HCT116 (cell line): ENCODE measurements at regions not wholly inside any gene's neighbourhood (a gene's known extent, or its start where the extent isn't known, plus 50 kb on each side); places are given as distances from the start of the nearest gene placed in this dataset.

Experiments used
- ATAC-seq: fragments of 200-7000 bp; cut with Tn5 transposase; 2 replicates; pipeline ENCODE4 v1.9.1; 2020; ENCODE audit warnings: mild to moderate bottlenecking, moderate library complexity
- BruUV-seq: library from RNA; stranded (reverse); fragments of 400-500 nt; replicated peaks from 2 replicates; lab custom pipeline; 2021; lab: Mats Ljungman, UMichigan
- CTCF ChIA-PET: fragments of 300-600 bp; sonication (Branson Sonifier 250); formaldehyde crosslinking; loops from one replicate; lab custom pipeline; 2021; ENCODE audit warnings: antibody characterized with exemption; lab: Charles Lee
- POLR2A ChIA-PET: fragments of 300-600, 350-600 bp; sonication (Branson Sonifier 250); formaldehyde crosslinking; loops from one replicate; lab custom pipeline; 2021; ENCODE audit warnings: antibody characterized with exemption; lab: Charles Lee
- RAD21 ChIA-PET, 2 experiments: fragments of 300-600 bp; sonication (Branson Sonifier 250); formaldehyde crosslinking; loops; one replicate each; lab custom pipeline; 2023; ENCODE audit warnings: low total read pairs in 2 of 2; ENCODE audit not compliant: uncharacterized antibody in 2 of 2, unreplicated experiment in 2 of 2, low non-redundant PET in 1 of 2; lab: Charles Lee
- DNase-seq: peaks from one replicate; pipeline ENCODE4 v3.0.0-alpha.2; 2010; ENCODE audit warnings: low read depth, low spot score
- H2AFZ ChIP-seq: fragments of 200-600 bp; shearing (Covaris generic), sonication (generic); 2 replicates; pipeline ENCODE4 v1.6.1; 2017; ENCODE audit warnings: low read depth, mixed run types, mixed read lengths, antibody characterized with exemption, low read length; ENCODE audit not compliant: poor library complexity, severe bottlenecking
- H3K27ac ChIP-seq: 2 replicates; pipeline ENCODE4 v1.5.1; 2012; ENCODE audit warnings: low read depth, low read length
- H3K27me3 ChIP-seq: fragments of 200-600 bp; sonication (generic); 2 replicates; pipeline ENCODE4 v1.6.1; 2016; ENCODE audit warnings: mixed run types, low read length, mixed read lengths; ENCODE audit not compliant: insufficient read depth
- H3K36me3 ChIP-seq, 2 experiments: fragments of 200-500 bp in 1 of 2; fragments of 200-600 bp in 1 of 2; sonication (Bioruptor generic) in 1 of 2; sonication (generic) in 1 of 2; 2 replicates each; pipeline versions ENCODE4 v1.5.1 to v1.6.1; 2014 to 2016; ENCODE audit warnings: low read length in 2 of 2, inconsistent platforms in 1 of 2, mixed read lengths in 1 of 2, mixed run types in 1 of 2; ENCODE audit not compliant: insufficient read depth in 2 of 2, control insufficient read depth in 1 of 2
- H3K4me1 ChIP-seq, 2 experiments: fragments of 200-600 bp in 1 of 2; sonication (generic) in 1 of 2; 2 replicates each; pipeline versions ENCODE4 v1.5.1 to v1.6.1; 2012 to 2017; ENCODE audit warnings: low read length in 2 of 2, inconsistent platforms in 1 of 2, mild to moderate bottlenecking in 1 of 2, mixed read lengths in 1 of 2, mixed run types in 1 of 2, moderate library complexity in 1 of 2; ENCODE audit not compliant: insufficient read depth in 2 of 2, control insufficient read depth in 1 of 2
- H3K4me2 ChIP-seq: fragments of 200-600 bp; sonication (generic); 2 replicates; pipeline ENCODE4 v1.6.1; 2017; ENCODE audit warnings: mixed run types, low read length, mixed read lengths
- H3K4me3 ChIP-seq, 2 experiments: fragments of 200-600 bp in 1 of 2; sonication (generic) in 1 of 2; replicated peaks in 1 of 2; 2 replicates each; pipeline ENCODE4 v1.5.1; 2011 to 2016; ENCODE audit warnings: low read length in 2 of 2, control low read depth in 1 of 2, low read depth in 1 of 2, mild to moderate bottlenecking in 1 of 2, mixed read lengths in 1 of 2, mixed run types in 1 of 2
- H3K79me2 ChIP-seq: fragments of 200-600 bp; sonication (generic); 2 replicates; pipeline ENCODE4 v1.6.1; 2017; ENCODE audit warnings: mild to moderate bottlenecking, mixed run types, low read length, moderate library complexity, mixed read lengths; ENCODE audit not compliant: insufficient read depth
- H3K9ac ChIP-seq: fragments of 200-600 bp; sonication (generic); 2 replicates; pipeline ENCODE4 v1.6.1; 2016; ENCODE audit warnings: low read length, mixed read lengths
- H3K9me2 ChIP-seq: fragments of 200-600 bp; sonication (generic), shearing (Covaris generic); 2 replicates; pipeline ENCODE4 v1.6.1; 2017; ENCODE audit warnings: mixed run types, mild to moderate bottlenecking, moderate library complexity; ENCODE audit not compliant: insufficient read depth
- H3K9me3 ChIP-seq, 2 experiments: fragments of 200-500 bp in 1 of 2; fragments of 200-600 bp in 1 of 2; sonication (Bioruptor generic) in 1 of 2; sonication (generic) in 1 of 2; 2 replicates each; pipeline ENCODE4 v1.6.1; 2014 to 2017; ENCODE audit warnings: low read length in 2 of 2, mixed read lengths in 2 of 2, inconsistent platforms in 1 of 2, low read depth in 1 of 2, mild to moderate bottlenecking in 1 of 2, mixed run types in 1 of 2, moderate library complexity in 1 of 2; ENCODE audit not compliant: control insufficient read depth in 1 of 2, insufficient read depth in 1 of 2
- H4K20me1 ChIP-seq: fragments of 200-600 bp; sonication (generic), shearing (Covaris generic); 2 replicates; pipeline ENCODE4 v1.6.1; 2017; ENCODE audit warnings: mixed run types, mild to moderate bottlenecking, moderate library complexity; ENCODE audit not compliant: insufficient read depth
- ELF1 ChIP-seq: IDR thresholded peaks from 2 replicates; pipeline ENCODE4 v1.6.1; 2012; ENCODE audit warnings: low read depth, borderline replicate concordance
- EZH2 ChIP-seq: fragments of 200-600 bp; sonication (generic); IDR thresholded peaks from 2 replicates; pipeline ENCODE4 v1.6.1; 2017; ENCODE audit warnings: antibody characterized with exemption, mixed run types
- YY1 ChIP-seq: IDR thresholded peaks from 2 replicates; pipeline ENCODE4 v1.6.1; 2011; ENCODE audit warnings: low read length, low read depth, moderate library complexity, mild to moderate bottlenecking; ENCODE audit not compliant: insufficient replicate concordance; ENCODE audit errors: extremely low read depth
- intact Hi-C: fragments of 100-400 bp; cut with micrococcal nuclease; formaldehyde crosslinking; loops from 2 replicates; pipeline ENCODE4 v1.10.0; 2022
- TF ChIP-seq, protein P1 (sequence below), 3 experiments: fragments of 200-600 bp in 1 of 3; sonication (generic) in 1 of 3; IDR thresholded peaks in 2 of 3; conservative IDR thresholded peaks in 1 of 3; 2 replicates each; pipeline ENCODE4 v1.5.1; 2012 to 2017; ENCODE audit warnings: low read depth in 2 of 3, low read length in 2 of 3, antibody characterized with exemption in 1 of 3, borderline replicate concordance in 1 of 3, control low read depth in 1 of 3, mild to moderate bottlenecking in 1 of 3, mixed read lengths in 1 of 3, mixed run types in 1 of 3, moderate library complexity in 1 of 3; ENCODE audit not compliant: insufficient read depth in 1 of 3
- TF ChIP-seq, protein P2 (sequence below): IDR thresholded peaks from 2 replicates; pipeline ENCODE4 v1.6.1; 2011; ENCODE audit warnings: mild to moderate bottlenecking, low read length, moderate library complexity; ENCODE audit not compliant: insufficient replicate concordance; ENCODE audit errors: extremely low read depth
- TF ChIP-seq, protein P3 (sequence below): IDR thresholded peaks from 2 replicates; pipeline ENCODE4 v1.6.1; 2012

DNA sequence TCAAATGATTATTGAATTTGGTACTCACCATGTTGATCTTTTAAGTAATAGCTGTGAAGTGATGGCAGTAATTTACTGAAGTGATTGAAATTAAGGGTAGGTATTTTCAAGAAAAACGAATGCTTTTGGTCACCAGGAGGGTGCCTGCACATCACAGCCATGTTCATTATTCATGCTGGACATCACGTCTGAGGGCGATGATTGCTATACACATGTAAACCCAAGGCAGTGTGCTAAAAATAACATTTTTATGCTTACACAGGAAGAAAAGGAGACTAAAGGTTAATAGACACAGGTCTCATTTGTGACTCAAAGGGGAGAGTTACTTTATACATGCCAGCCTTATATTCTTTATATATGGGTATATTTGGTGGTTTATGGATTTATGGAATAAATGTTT is 1146.0 kb downstream of the NLGN4X start:
- TF ChIP-seq EZH2: no peak
- TF ChIP-seq, protein P1, sequence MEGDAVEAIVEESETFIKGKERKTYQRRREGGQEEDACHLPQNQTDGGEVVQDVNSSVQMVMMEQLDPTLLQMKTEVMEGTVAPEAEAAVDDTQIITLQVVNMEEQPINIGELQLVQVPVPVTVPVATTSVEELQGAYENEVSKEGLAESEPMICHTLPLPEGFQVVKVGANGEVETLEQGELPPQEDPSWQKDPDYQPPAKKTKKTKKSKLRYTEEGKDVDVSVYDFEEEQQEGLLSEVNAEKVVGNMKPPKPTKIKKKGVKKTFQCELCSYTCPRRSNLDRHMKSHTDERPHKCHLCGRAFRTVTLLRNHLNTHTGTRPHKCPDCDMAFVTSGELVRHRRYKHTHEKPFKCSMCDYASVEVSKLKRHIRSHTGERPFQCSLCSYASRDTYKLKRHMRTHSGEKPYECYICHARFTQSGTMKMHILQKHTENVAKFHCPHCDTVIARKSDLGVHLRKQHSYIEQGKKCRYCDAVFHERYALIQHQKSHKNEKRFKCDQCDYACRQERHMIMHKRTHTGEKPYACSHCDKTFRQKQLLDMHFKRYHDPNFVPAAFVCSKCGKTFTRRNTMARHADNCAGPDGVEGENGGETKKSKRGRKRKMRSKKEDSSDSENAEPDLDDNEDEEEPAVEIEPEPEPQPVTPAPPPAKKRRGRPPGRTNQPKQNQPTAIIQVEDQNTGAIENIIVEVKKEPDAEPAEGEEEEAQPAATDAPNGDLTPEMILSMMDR (IDR thresholded peaks at IDR 0.05 in 2 of 3, conservative IDR thresholded peaks at IDR 0.05 in 1 of 3; ENCODE audit: borderline replicate concordance in 1 of 3, insufficient read depth in 1 of 3, low read depth in 2 of 3, low read length in 2 of 3): no peak
- TF ChIP-seq YY1: no peak
- TF ChIP-seq, protein P2, sequence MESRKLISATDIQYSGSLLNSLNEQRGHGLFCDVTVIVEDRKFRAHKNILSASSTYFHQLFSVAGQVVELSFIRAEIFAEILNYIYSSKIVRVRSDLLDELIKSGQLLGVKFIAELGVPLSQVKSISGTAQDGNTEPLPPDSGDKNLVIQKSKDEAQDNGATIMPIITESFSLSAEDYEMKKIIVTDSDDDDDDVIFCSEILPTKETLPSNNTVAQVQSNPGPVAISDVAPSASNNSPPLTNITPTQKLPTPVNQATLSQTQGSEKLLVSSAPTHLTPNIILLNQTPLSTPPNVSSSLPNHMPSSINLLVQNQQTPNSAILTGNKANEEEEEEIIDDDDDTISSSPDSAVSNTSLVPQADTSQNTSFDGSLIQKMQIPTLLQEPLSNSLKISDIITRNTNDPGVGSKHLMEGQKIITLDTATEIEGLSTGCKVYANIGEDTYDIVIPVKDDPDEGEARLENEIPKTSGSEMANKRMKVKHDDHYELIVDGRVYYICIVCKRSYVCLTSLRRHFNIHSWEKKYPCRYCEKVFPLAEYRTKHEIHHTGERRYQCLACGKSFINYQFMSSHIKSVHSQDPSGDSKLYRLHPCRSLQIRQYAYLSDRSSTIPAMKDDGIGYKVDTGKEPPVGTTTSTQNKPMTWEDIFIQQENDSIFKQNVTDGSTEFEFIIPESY: no peak
- TF ChIP-seq, protein P3, sequence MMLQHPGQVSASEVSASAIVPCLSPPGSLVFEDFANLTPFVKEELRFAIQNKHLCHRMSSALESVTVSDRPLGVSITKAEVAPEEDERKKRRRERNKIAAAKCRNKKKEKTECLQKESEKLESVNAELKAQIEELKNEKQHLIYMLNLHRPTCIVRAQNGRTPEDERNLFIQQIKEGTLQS: no peak
- no peak for TF ChIP-seq ELF1
- Histone ChIP-seq H3K4me1 (no peaks in the 10 kb centered on the region), H3K79me2 (no peaks in the 10 kb centered on the region), H3K27ac (no peak overlapping the region), H3K4me2 (no peak overlapping the region), H2AFZ (no peak overlapping the region), H3K36me3 (no peaks in the 10 kb centered on the region), H3K4me3 (no peak overlapping the region), H3K9me2 (no peaks in the 10 kb centered on the region), H3K9ac (no peak overlapping the region), H4K20me1 (no peaks in the 10 kb centered on the region), H3K9me3 (no peaks in the 10 kb centered on the region), H3K27me3 (no peaks in the 10 kb centered on the region)
- RAD21 ChIA-PET: no interaction called here
- no peak for ATAC-seq
- no peak for DNase-seq
- intact Hi-C loops: no loop called here
- BruUV-seq: no TSS peak
- POLR2A ChIA-PET: no interaction called here
- CTCF ChIA-PET: no interaction called here
